ENCODE measurements at regions not wholly inside any gene's neighbourhood (a gene's known extent, or its start where the extent isn't known, plus 50 kb on each side); places are given as distances from the start of the nearest gene placed in this dataset.
"Not testable (repeated sequence)": the region's sequence is repeated elsewhere in the genome, so short reads cannot be mapped to it uniquely, and the experiment has no call there.

- H3K4me2 ChIP-seq (ENCODE audit: low read depth, low read length): no peak overlapping the region
- H3K36me3 ChIP-seq (replicated peaks; ENCODE audit: insufficient read depth, low read length): no peaks in the 10 kb centered on the region
- no peaks in the 10 kb centered on the region for H3K9me3 ChIP-seq (replicated peaks; ENCODE audit: insufficient read depth, low read length)
- no peaks in the 10 kb centered on the region for H3F3A ChIP-seq (ENCODE audit: insufficient read depth, low read length)
- TF ChIP-seq EZH2phosphoT487 (IDR thresholded peaks at IDR 0.05; ENCODE audit: low read length) (no peak), EZH2 (optimal IDR thresholded peaks at IDR 0.05; ENCODE audit: low read depth, low read length) (no peak)
- TF ChIP-seq, protein P1, sequence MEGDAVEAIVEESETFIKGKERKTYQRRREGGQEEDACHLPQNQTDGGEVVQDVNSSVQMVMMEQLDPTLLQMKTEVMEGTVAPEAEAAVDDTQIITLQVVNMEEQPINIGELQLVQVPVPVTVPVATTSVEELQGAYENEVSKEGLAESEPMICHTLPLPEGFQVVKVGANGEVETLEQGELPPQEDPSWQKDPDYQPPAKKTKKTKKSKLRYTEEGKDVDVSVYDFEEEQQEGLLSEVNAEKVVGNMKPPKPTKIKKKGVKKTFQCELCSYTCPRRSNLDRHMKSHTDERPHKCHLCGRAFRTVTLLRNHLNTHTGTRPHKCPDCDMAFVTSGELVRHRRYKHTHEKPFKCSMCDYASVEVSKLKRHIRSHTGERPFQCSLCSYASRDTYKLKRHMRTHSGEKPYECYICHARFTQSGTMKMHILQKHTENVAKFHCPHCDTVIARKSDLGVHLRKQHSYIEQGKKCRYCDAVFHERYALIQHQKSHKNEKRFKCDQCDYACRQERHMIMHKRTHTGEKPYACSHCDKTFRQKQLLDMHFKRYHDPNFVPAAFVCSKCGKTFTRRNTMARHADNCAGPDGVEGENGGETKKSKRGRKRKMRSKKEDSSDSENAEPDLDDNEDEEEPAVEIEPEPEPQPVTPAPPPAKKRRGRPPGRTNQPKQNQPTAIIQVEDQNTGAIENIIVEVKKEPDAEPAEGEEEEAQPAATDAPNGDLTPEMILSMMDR (IDR thresholded peaks at IDR 0.05; ENCODE audit: low read length): no peak
- no peaks in the 10 kb centered on the region for H3K27me3 ChIP-seq (replicated peaks; ENCODE audit: insufficient read depth, low read length)
- no peaks in the 10 kb centered on the region for H4K20me1 ChIP-seq (ENCODE audit: insufficient read depth, low read length)
- no peak overlapping the region for H3K4me3 ChIP-seq (ENCODE audit: low read length)
- H3K4me1 ChIP-seq (ENCODE audit: low read length): 0 out of 2 replicates have a peak, but pooled peaks cover 5% of the 10 kb centered on the region
- H3K27ac ChIP-seq (ENCODE audit: low read length): no peak overlapping the region
- H3K9ac ChIP-seq (ENCODE audit: low read length): no peak overlapping the region
- no peak for DNase-seq
- no peaks in the 10 kb centered on the region for H3K79me2 ChIP-seq (ENCODE audit: low read length)
- H3K9me2 ChIP-seq (replicated peaks; ENCODE audit: insufficient read depth, low read length): no peaks in the 10 kb centered on the region
- H2AFZ ChIP-seq (ENCODE audit: low read length): no peak overlapping the region
These were observed 65.6 kb upstream of the NANOS1 start for GRCh38 chr10:118963933-118964332.

- H3K27ac ChIP-seq (ENCODE audit: low read length); H4K20me1 ChIP-seq (ENCODE audit: insufficient read depth, low read length); DNase-seq; H3K4me1 ChIP-seq (ENCODE audit: low read length); H3K9me2 ChIP-seq (replicated peaks; ENCODE audit: insufficient read depth, low read length); H3K79me2 ChIP-seq (ENCODE audit: low read length); H3K4me3 ChIP-seq (ENCODE audit: low read length); H3K4me2 ChIP-seq (ENCODE audit: low read depth, low read length); H3K9ac ChIP-seq (ENCODE audit: low read length); H2AFZ ChIP-seq (ENCODE audit: low read length); H3K36me3 ChIP-seq (replicated peaks; ENCODE audit: insufficient read depth, low read length); H3K9me3 ChIP-seq (replicated peaks; ENCODE audit: insufficient read depth, low read length); H3K27me3 ChIP-seq (replicated peaks; ENCODE audit: insufficient read depth, low read length); H3F3A ChIP-seq (ENCODE audit: insufficient read depth, low read length): not testable (repeated sequence)
These were observed 65.0 kb upstream of the NANOS1 start for GRCh38 chr10:118964476-118964875.

- no peaks in the 10 kb centered on the region for H4K20me1 ChIP-seq (ENCODE audit: insufficient read depth, low read length)
- H3K9me2 ChIP-seq (replicated peaks; ENCODE audit: insufficient read depth, low read length): no peaks in the 10 kb centered on the region
- no peak overlapping the region for H2AFZ ChIP-seq (ENCODE audit: low read length)
- no peak overlapping the region for H3K4me3 ChIP-seq (ENCODE audit: low read length)
- no peak overlapping the region for H3K27ac ChIP-seq (ENCODE audit: low read length)
- H3K9ac ChIP-seq (ENCODE audit: low read length): no peak overlapping the region
- no peaks in the 10 kb centered on the region for H3K36me3 ChIP-seq (replicated peaks; ENCODE audit: insufficient read depth, low read length)
- H3K4me2 ChIP-seq (ENCODE audit: low read depth, low read length): no peak overlapping the region
- no peaks in the 10 kb centered on the region for H3K4me1 ChIP-seq (ENCODE audit: low read length)
- H3K27me3 ChIP-seq (replicated peaks; ENCODE audit: insufficient read depth, low read length): no peaks in the 10 kb centered on the region
- no peaks in the 10 kb centered on the region for H3K9me3 ChIP-seq (replicated peaks; ENCODE audit: insufficient read depth, low read length)
- no peaks in the 10 kb centered on the region for H3K79me2 ChIP-seq (ENCODE audit: low read length)
- DNase-seq: no peak
- TF ChIP-seq, protein P1 (IDR thresholded peaks at IDR 0.05; ENCODE audit: low read length): no peak
- no peak for TF ChIP-seq EZH2 (optimal IDR thresholded peaks at IDR 0.05; ENCODE audit: low read depth, low read length)
- no peak for TF ChIP-seq EZH2phosphoT487 (IDR thresholded peaks at IDR 0.05; ENCODE audit: low read length)
- H3F3A ChIP-seq (ENCODE audit: insufficient read depth, low read length): no peaks in the 10 kb centered on the region
These were observed 64.4 kb upstream of the NANOS1 start for GRCh38 chr10:118965096-118965495.

DNA sequence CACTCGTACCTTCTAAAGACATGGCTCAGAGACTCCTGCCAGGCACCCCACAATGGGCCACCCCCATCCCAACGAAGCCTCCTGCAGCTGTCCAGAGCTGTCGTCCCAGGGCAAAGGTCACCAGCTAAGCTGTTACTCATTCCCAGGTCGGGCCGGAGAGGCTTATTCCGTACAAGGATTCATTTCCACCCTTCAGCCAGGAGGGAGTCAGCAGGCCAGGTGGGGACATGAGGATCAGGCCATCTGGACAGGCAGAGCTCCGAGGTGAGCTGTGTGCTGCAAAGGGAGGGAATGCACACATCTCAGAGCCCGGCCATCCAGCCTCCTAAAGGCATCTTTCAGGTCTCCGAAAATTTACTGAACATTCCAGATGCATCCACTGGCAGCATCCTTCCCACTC is 63.9 kb upstream of the NANOS1 start:
- no peaks in the 10 kb centered on the region for H3F3A ChIP-seq (ENCODE audit: insufficient read depth, low read length)
- no peaks in the 10 kb centered on the region for H3K27me3 ChIP-seq (replicated peaks; ENCODE audit: insufficient read depth, low read length)
- H3K36me3 ChIP-seq (replicated peaks; ENCODE audit: insufficient read depth, low read length): no peaks in the 10 kb centered on the region
- no peak for DNase-seq
- H3K79me2 ChIP-seq (ENCODE audit: low read length): no peaks in the 10 kb centered on the region
- H3K4me1 ChIP-seq (ENCODE audit: low read length): no peaks in the 10 kb centered on the region
- no peak overlapping the region for H3K4me2 ChIP-seq (ENCODE audit: low read depth, low read length)
- no peaks in the 10 kb centered on the region for H4K20me1 ChIP-seq (ENCODE audit: insufficient read depth, low read length)
- H3K27ac ChIP-seq (ENCODE audit: low read length): no peak overlapping the region
- no peaks in the 10 kb centered on the region for H3K9me3 ChIP-seq (replicated peaks; ENCODE audit: insufficient read depth, low read length)
- TF ChIP-seq EZH2phosphoT487 (IDR thresholded peaks at IDR 0.05; ENCODE audit: low read length) (no peak), EZH2 (optimal IDR thresholded peaks at IDR 0.05; ENCODE audit: low read depth, low read length) (no peak)
- TF ChIP-seq, protein P1 (IDR thresholded peaks at IDR 0.05; ENCODE audit: low read length): no peak
- no peak overlapping the region for H2AFZ ChIP-seq (ENCODE audit: low read length)
- H3K4me3 ChIP-seq (ENCODE audit: low read length): no peak overlapping the region
- no peaks in the 10 kb centered on the region for H3K9me2 ChIP-seq (replicated peaks; ENCODE audit: insufficient read depth, low read length)
- H3K9ac ChIP-seq (ENCODE audit: low read length): no peak overlapping the region
